ENCODE measurements at regions not wholly inside any gene's neighbourhood (a gene's known extent, or its start where the extent isn't known, plus 50 kb on each side); places are given as distances from the start of the nearest gene placed in this dataset.

- DNase-seq (ENCODE audit: low read depth in 2 of 3, low spot score in 2 of 3): no peak
These were observed 227.0 kb downstream of the ARRDC4 start for GRCh38 chr15:98187549-98187948.

GRCh38 chr15:98190914-98191313, 230.4 kb downstream of the ARRDC4 start:
- DNase-seq (ENCODE audit: low read depth in 2 of 3, low spot score in 2 of 3): no peak

GRCh38 chr15:98195796-98196195, 235.3 kb downstream of the ARRDC4 start:
- no peak for DNase-seq (ENCODE audit: low read depth in 2 of 3, low spot score in 2 of 3)

- DNase-seq (ENCODE audit: low read depth in 2 of 3, low spot score in 2 of 3): no peak
These were observed 235.9 kb downstream of the ARRDC4 start for GRCh38 chr15:98196371-98196770.

- no peak for DNase-seq (ENCODE audit: low read depth in 2 of 3, low spot score in 2 of 3)
These were observed 241.8 kb downstream of the ARRDC4 start for GRCh38 chr15:98202256-98202655.

GRCh38 chr15:98203872-98204660, 243.6 kb downstream of the ARRDC4 start:
- no peak for DNase-seq (ENCODE audit: low read depth in 2 of 3, low spot score in 2 of 3)

- no peak for DNase-seq (ENCODE audit: low read depth in 2 of 3, low spot score in 2 of 3)
These were observed 247.4 kb downstream of the ARRDC4 start for GRCh38 chr15:98207928-98208327.

GRCh38 chr15:98213346-98213979, 253.0 kb downstream of the ARRDC4 start:
- DNase-seq (ENCODE audit: low read depth in 2 of 3, low spot score in 2 of 3): no peak

- no peak for DNase-seq (ENCODE audit: low read depth in 2 of 3, low spot score in 2 of 3)
These were observed 255.7 kb downstream of the ARRDC4 start for GRCh38 chr15:98216166-98216565.

GRCh38 chr15:98217356-98217755, 256.9 kb downstream of the ARRDC4 start:
- DNase-seq (ENCODE audit: low read depth in 2 of 3, low spot score in 2 of 3): no peak

GRCh38 chr15:98221144-98221543, 260.6 kb downstream of the ARRDC4 start:
- no peak for DNase-seq (ENCODE audit: low read depth in 2 of 3, low spot score in 2 of 3)

GRCh38 chr15:98221577-98221976, 261.1 kb downstream of the ARRDC4 start:
- DNase-seq (ENCODE audit: low read depth in 2 of 3, low spot score in 2 of 3): no peak

- DNase-seq (ENCODE audit: low read depth in 2 of 3, low spot score in 2 of 3): no peak
These were observed 265.6 kb downstream of the ARRDC4 start for GRCh38 chr15:98226149-98226548.

GRCh38 chr15:98226578-98226977, 266.1 kb downstream of the ARRDC4 start:
- no peak for DNase-seq (ENCODE audit: low read depth in 2 of 3, low spot score in 2 of 3)

- no peak for DNase-seq (ENCODE audit: low read depth in 2 of 3, low spot score in 2 of 3)
These were observed 268.3 kb downstream of the ARRDC4 start for GRCh38 chr15:98228846-98229245.

GRCh38 chr15:98230975-98231374, 270.5 kb downstream of the ARRDC4 start:
- no peak for DNase-seq (ENCODE audit: low read depth in 2 of 3, low spot score in 2 of 3)

GRCh38 chr15:98231696-98232440, 271.4 kb downstream of the ARRDC4 start:
- no peak for DNase-seq (ENCODE audit: low read depth in 2 of 3, low spot score in 2 of 3)

- no peak for DNase-seq (ENCODE audit: low read depth in 2 of 3, low spot score in 2 of 3)
These were observed 272.3 kb downstream of the ARRDC4 start for GRCh38 chr15:98232761-98233160.

- DNase-seq (ENCODE audit: low read depth in 2 of 3, low spot score in 2 of 3): no peak
These were observed 273.4 kb downstream of the ARRDC4 start for GRCh38 chr15:98233873-98234272.

GRCh38 chr15:98240303-98240702, 279.8 kb downstream of the ARRDC4 start:
- DNase-seq (ENCODE audit: low read depth in 2 of 3, low spot score in 2 of 3): no peak

GRCh38 chr15:98241032-98241554, 280.6 kb downstream of the ARRDC4 start:
- DNase-seq (ENCODE audit: low read depth in 2 of 3, low spot score in 2 of 3): no peak

- DNase-seq (ENCODE audit: low read depth in 2 of 3, low spot score in 2 of 3): no peak
These were observed 296.8 kb downstream of the ARRDC4 start for GRCh38 chr15:98257290-98257689.

Data from activated CD8-positive, alpha-beta memory T cell treated with anti-CD3 and anti-CD28 coated beads for 48 hours (primary cell).